KG1 (cell line): ENCODE measurements at regions not wholly inside any gene's neighbourhood (a gene's known extent, or its start where the extent isn't known, plus 50 kb on each side); places are given as distances from the start of the nearest gene placed in this dataset.

Source experiments
- DNase-seq: peaks from one replicate; lab custom pipeline; 2025; lab: John Stamatoyannopoulos, UW

DNA sequence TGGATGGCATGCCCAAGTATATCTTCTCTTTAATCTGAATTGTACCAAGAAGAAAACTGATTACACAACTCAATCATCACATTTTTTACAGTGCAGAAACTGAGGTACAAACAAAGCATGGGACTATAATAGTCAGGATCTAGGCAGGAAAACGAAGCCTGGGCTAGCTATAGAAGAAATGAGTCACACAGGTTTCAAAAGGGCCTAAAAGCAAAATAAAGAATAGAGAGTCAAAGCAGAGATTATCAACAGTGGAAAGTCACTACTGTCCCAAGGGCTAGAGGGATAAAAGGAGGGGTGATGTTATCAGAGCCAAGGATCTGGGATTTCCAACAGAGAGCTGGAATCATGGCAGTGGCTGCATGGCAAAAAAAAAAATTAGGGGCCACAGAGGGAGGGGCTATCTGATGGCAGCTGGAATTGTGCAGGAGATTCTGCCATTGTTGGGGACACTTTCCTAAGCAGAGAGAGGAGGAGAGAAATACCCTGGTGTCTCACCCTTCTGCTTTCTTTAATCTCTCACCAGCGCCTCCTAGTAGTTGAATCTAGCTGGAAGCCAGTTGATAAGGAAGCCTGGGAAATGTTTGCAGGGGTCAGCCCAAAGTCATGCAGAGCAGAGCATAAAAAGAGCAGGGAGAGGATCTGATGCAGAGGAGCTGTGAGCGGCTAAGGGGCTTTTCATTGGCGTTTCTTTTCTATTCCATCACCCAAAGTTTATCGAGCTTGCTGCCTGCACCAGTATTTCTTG is 343.2 kb downstream of the ACTL7B start:
- no peak for DNase-seq

DNA sequence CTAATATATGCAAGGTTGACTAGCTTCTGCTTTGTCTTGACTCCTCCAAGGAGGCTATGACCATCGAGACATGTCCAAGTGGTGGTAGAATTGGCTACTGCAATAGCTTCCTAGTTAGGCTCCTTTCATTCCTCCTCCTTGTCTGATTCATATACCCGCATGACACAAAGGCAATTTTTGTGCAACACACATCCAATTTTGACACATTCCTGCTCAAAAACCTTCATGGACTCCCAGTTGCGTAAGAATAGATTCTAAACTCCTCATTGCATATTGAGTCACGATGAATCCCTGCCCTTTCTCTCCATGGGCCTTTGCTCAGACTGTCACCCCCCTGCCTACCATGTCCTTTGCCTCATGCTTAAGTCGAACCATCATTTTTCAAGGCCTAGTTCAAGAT is 344.5 kb downstream of the ACTL7B start:
- DNase-seq, result no peak

DNA sequence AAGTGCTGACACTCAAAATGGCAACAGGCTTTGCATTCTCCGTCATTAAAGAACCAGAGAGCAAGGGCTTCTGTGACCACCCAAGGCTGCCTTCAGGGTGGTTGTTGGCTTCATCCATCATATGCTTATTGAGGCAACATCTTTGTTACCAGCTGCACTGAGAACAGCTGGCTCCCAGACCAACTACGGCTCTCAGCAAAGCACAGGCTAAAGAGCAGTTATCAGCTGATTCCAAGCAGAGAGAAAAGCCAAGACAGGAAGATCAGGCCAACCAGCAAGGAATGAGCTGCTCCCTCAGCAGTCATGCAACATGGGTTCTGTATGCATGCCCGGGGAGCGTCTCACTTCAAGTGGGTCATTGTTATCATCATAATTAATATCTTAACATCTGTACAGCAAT is 358.9 kb downstream of the ACTL7B start:
- DNase-seq, result no peak

DNA sequence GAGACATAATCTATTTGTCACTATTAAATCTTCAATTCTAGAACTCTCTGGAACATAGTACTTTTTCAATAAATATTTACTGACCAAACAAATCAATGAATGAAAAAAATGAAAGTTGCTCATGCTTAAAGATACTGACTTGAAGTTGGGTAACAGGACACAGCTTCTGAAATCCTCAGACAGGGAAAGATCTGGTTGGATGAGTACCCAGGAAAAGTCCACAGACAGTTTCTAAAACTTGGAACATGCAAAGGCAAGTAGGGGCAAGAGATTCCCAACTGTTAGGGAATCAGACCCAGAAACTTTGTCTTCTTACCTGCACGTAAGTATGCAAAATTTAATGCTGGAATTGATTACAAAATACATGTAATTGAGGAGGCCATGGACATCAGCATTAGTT is 366.2 kb downstream of the ACTL7B start:
- no peak for DNase-seq

DNA sequence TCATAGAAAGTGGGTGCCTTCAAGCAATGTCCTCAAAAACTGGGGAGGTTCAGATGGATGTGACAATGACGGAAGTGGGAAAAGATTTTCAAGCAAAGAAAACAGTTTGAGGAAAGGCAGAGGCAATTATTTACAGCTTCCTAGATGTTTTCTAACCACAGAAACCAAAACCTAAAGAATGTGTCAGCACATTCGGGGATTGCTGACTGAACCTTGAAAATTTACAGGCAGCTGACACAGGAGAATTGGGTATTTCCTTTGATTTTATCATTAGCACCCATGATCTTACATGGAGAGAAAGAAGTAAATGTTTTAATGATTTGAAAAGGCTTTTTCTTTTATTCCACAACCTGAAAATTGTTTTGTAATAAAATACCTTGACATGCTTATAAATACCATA is 369.0 kb downstream of the ACTL7B start:
- no peak for DNase-seq

DNA sequence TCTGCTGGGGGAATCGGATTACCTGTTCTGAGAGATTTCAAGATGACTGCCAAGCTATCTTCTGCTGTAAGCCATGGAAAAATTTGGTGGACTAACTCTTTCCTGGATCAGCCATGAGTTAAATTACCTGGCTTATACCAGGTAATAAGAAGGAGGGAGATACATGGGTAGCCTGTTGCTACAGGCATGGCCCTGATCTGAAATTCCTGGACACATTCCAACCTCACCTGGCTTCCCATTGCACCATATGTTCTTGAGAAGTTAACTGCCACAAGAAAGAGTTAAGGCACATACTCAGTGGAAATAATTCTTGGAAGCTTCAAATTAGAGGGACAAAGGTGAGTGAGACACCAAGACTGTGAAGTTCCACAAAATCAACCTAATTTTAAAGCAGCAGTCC is 371.3 kb downstream of the ACTL7B start:
- no peak for DNase-seq

DNA sequence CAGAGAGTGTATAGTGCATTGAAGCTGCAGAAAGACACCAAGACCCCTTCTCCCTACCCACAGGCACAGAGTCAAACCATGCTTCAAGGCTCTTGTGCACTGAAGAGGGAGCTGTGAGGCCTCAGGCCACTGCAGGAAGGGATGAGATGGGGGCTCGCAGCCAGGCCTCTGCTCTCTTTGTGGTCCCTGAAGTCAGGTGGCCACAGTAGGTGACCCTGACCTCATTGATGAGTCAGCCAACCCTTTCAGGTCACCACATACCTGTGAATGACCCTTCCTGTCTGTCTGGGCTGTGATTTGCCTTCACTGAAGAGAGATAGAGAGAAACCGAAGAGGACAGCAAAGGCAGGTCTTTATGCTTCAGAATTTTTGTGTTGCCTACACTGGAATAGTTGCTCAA is 372.1 kb downstream of the ACTL7B start:
- DNase-seq, result no peak

DNA sequence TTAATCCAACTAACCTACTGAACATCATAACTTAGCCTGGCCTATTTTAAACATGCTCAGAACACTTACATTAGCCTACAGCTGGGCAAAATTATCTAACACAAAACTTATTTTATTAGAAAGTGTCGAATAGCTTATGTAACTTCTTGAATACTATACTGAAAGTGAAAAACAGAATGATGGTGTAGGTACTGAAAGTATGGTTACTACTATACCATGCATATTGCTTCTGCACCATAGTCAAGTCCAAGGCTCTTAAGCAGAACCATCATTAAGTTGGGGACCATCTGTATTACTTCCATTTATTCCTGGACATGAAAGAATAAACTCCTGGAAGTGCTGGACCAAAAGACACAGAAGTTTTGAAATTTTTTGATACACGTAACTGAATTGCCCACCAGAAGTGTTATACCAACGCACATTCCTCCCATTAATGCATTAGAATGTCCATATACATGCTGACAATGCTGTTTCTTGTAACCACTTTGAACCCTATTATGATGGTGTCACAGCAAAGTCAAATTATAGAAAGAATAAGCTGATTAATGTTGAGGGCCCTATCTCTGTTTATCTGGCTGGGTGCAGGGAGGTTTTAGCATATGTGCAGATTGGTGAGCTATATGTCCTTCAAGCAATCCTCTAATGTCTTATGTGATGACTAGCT is 375.7 kb downstream of the ACTL7B start:
- no peak for DNase-seq

DNA sequence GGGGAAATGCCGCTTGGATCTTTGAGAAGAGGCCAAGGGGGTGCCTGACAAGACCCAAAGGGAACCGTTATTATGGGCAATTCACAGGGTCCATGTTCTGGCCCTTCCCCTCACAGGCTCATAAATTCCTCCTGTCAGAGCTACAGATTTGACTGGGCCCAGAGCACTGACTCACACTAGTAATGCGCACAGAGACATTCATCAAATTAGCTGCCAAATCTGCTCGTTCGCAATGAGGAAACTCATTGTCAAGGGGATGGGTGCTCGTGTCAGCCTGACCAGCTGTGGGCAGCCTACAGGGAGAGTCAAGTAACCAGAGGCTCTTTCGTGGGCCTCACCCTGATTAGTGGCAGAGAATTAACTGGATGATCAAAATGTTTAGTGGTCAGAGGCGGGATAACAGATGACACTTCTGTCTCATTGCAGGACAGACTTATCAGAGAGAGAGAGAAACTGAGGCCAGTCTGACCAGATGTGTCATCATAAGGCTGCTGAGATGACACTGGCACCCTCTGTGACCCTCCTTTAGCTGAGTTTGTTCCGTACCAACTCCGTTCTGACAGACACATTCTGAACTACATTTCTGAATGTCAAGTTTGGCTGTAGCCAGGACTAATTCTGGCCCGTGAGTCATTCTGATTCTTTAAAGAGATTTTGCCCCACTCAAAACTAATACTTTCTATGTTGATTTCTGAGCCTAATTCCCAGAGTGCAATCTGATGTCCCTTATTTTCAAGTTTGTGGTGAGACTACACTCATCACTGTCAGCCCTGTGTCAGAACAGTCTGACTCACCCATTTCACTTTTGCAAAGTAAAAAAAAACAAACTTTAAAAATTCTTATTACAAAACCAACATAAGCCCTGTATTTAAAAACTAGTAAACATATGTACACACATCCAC is 377.1 kb downstream of the ACTL7B start:
- DNase-seq, result no peak

DNA sequence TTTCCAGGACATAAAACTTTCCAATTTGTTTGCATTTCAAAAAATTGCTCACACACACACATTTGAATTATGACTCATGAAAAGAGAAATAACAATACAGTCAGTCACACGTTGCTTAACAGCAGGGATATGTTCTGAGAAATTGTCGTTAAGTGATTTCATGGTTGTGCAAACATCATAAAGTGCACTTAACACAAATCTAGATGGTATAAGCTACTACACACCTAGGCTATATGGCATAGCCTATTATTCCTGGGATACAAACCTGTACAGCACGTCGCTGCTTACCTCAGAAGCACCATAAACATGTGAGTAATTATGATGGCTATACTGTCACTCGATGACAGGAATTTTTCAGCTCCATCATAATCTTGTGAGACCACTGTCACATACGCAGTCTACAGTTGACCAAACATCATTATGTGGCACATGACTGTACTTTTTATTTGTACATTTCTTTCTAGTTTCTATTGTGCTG is 378.2 kb downstream of the ACTL7B start:
- no peak for DNase-seq

DNA sequence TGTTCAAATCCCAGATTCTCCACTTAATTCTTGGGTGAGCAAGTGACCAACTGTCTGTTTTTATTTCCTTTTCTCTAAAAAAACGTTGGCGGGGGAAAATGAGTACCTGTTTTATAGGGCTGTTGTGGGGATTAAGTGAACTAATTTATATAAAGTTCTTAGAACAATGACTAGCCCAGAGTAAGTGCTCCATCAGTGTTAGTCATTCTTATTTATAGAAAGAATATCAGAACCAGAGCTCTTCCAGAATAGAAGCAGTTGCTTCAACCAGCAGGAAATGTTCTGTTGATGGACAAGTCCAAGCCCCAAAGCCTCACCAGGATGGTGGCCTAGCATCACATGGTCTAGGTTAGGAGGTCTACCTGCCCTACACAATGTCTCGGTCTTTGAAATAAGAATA is 379.2 kb downstream of the ACTL7B start:
- no peak for DNase-seq

DNA sequence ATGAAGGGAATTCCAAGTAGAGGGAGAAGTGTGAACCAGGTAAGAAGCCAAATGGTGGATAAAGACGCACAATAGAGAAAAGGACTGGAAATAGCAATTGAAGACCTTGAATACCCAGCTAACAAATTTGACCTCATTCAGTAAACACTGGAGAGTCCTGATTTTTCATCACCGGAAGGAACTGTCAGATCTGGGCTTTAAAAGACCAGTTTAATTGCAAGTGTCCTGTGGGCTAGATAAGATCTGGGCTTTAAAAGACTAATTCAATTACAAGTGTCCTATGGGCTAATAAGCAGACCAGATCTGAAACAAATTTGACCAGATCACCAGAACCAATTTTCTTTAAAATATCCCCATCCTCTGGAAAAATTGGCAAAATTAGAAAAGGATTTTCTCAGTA is 380.0 kb downstream of the ACTL7B start:
- DNase-seq, result no peak

DNA sequence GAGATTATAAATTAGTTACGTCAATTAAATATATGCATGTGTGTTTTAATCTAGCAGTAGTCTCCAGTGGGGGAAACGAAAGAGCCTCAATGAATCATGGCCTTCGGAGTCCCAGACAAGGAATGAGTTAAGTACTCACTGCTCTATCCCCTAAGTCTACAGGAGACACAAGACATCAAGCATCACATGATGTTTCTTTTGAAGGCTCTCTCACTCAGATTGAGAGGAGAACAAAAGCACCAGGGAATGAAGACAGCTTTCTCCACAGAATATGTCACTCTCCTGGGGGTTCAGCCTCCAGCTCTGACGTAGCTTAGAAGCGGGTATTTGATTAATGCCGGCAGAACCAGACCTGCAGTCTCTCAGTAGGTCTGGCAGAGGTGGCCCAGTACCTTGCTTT is 381.4 kb downstream of the ACTL7B start:
- DNase-seq, result no peak

DNA sequence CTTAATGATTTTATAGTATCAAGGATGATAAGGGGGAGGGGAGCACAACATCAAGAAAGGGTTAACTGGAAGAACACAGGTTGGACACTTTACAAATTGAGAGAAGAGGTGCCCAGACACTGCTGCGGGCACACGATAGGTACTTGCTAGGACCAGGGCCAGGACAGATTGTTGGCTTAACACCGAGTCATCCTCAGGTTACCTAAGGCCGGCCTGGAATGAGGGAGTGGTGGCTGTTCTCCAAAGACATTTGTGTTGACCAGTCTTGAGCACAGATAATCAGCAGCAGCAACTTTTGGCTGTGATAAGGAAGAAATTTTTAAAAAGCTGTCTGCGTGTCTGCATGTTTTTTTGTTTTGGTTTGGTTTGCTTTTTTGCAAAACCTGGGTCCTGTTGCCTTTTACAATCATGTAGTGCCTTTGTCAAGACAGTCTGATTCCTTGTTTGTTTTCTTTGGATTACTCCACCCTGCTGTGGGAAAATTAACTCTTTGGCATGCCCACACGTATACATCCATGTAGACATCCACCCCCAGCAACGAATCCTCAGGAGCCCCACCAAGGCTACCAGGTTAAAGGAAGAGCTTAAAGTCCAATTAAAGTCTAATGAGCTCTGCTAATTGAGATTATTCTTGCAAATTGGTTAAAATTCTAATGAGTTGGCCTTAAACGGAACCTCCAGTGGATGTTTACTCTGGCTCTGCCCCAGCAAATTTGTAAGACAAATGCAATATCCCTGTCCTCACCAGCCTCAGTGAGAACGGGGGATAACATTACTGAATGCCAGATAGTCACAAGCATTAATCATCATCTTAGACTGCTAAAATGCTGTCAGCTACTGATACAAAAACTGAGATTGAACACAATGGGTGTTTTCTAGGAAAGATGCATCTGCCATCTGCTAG is 382.3 kb downstream of the ACTL7B start:
- no peak for DNase-seq

DNA sequence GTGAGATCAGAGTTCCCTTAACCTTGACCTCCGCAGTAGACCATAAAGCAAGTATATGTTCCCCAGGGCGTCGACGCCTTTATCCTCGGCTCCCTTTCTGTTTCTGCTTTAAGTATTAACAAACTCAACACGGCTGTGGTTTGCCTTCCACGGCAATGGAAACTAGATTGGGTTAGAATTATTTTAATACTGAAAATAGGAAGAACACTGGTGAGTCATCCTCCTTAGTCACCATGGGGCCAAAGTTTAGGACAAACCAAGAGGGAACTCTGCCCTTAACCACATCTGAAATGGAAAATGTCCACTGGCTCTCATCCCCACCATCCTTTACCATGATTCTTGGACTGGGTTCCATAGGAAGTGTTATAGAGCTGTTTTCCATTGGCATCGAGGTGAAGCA is 386.1 kb downstream of the ACTL7B start:
- no peak for DNase-seq

DNA sequence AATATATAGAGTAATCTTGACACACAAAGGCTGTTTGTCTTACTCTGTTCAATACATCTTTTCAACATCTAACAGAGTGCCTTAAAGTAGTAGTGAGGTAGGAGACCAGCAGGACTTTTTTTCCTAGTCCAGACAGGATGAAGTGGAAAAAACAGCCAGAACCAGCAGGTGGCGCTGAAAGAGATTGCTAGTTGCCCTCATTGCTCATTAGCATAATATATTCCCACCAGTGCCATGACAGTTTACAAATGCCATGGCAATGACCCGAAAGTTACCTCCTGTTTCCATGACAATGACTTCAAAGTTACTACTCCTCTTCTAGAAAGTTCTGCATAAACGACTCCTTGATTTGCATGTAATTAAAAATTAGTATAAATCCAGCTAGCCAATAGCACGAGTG is 387.4 kb downstream of the ACTL7B start:
- no peak for DNase-seq

DNA sequence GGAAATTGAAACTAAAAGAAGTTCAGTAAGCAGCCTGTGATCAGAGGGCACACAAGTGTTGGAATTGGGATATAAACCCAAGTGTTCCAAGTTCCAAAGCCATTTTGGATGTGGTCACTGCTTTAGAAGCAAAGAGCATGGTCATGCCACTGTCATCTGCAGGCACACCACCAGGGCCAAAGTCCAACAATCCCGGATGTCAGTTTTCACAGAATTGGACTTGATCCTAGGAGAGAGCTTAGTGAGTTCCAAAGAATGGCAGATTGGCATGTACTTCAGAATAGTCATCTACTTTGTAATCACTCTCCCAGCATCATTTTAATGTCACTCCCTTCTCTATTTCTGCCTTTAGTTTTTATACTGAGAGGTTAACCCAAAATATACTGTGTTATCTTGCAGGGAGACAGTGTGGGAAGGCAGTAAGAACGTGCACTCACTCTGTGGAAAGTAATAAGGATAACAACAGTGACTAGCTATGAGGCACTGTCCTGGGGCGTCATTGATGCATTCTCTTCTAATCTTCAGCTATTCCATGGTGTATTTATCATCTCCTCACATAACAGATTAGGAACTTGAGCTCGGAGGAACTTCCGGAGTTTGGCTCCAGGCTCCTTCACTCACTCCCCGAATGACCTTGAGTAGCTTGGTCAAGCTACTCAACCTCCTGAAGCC is 388.0 kb downstream of the ACTL7B start:
- no peak for DNase-seq

DNA sequence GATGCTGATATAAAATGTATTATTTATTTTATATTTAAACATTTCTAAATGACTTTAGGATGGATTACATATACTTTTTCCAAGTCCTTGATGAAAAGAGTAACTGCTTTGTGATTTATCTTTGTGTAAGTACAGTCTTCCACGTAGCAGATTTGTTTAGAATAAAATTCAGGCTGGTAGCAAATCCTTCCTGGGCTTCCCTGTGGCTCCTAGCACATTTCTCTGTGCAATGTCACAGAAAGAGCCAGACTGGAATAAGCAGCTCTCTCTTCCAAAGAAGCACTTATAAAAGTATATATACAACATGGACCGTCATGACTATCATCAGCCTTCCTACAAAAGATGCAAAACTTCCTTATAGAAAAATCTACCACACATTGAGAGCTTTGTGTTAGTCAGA is 388.6 kb downstream of the ACTL7B start:
- no peak for DNase-seq

DNA sequence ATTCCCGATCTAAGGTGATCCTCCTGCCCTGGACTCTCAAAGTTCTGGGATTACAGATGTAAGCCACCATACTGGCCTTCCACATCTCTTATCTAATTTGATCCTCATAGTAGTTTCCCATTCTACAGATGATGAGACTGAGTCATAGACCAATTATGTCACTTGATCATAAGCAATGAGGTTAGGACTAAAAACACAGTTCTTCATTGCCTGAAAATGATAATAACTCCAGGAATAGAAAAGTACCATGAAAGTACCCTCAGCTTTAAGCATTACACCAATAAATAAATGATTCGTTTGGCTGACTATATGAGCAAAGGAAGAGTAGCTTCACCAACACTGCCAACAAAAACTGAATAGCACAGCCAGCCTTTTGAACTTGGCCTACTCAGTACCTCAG is 389.5 kb downstream of the ACTL7B start:
- no peak for DNase-seq

DNA sequence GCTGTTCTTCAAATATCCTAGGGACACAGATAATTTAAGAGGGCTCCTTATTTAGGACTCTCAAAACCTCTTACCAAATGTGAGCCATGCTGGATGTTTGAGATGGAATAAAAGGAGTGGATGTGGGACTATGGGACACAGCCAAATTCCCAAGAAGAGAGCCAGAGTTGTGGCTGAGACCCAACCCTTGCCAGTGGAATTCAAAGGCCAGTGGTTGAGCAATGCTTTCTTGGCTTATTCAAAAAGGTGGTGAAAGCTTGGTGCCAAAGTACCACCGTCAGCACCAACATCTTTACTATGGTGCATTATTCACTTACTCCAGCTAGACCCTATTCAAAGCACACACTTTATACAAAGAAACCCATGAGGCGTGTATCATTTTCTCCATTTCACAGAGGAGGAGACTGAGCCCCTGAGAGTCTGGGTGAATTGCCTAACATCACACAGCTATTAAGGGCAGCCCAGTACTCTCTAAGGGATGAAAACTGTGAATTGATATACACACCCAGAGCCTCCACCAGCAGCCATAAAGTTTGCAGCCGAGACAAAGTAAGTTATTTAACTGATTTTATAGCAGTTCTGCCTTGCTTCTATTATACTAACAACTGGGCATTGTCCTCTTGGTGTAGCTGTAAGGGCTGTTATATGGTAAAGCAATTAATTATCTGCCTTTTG is 391.7 kb downstream of the ACTL7B start:
- DNase-seq, result no peak

DNA sequence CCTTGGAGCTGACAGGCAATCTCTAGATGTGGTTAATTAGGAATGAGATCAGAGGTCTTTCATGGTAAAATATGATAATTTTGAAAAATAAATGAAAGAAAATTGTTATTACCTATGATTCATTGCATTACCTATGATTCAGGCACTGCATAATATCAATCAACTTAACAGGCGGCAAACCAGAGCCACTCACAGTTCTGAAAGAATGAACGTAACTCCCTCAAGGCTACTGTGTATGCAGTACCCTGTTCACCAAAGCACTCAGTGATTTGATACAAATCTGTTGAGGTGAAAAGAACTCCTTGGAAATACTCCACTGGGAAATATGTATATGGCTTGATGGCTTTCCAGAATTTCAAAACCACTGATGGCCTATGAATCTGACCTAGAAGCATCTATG is 398.9 kb downstream of the ACTL7B start:
- DNase-seq, result no peak
